Umbilical cord (tissue), 1 donor: ENCODE measurements at regions not wholly inside any gene's neighbourhood (a gene's known extent, or its start where the extent isn't known, plus 50 kb on each side); places are given as distances from the start of the nearest gene placed in this dataset.
"Not testable (repeated sequence)": the region's sequence is repeated elsewhere in the genome, so short reads cannot be mapped to it uniquely, and the experiment has no call there.

ENCODE experiments used
- DNase-seq: peaks from one replicate; pipeline ENCODE4 v3.0.0-alpha.2; 2015; ENCODE audit warnings: low spot score

DNA sequence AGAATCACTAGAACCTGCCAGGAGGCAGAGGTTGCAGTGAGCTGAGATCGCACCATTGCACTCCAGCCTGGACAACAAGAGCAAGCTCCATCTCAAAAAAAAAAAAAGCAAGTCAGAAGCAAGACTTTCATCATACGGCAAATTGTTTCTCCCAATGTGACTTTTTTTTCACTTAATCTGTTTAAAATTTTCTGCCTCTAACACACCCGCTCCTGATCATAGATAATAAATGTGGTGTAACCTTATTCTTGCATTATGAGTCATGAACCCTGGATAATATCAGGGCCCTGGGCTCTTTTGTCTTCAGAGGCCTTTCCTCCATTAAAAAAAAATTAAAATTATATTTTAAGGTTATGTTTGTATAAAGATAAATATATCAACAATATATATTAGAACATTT lies 111.4 kb upstream of the JCAD start:
- DNase-seq: peak; percentile 81

DNA sequence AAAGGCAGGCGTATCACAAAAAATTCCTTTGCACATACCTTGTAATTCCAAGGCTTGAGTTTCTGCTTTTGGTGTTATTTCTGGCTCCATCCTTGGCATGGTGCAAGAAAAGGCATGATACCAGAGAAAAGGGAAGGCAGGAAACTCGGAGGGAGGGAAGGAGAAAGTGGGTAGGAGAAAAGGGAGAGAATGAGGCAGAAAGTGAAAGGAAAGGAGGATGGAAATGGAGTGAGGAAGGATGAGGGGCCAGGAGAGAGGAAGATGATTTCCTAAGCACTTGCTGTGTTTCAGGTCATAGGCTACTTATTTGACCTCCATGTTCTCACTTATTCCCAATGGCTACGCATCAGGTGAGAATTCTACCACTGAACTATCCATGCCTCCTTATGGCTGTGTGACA lies 110.8 kb upstream of the JCAD start:
- peak; percentile 36 for DNase-seq

DNA sequence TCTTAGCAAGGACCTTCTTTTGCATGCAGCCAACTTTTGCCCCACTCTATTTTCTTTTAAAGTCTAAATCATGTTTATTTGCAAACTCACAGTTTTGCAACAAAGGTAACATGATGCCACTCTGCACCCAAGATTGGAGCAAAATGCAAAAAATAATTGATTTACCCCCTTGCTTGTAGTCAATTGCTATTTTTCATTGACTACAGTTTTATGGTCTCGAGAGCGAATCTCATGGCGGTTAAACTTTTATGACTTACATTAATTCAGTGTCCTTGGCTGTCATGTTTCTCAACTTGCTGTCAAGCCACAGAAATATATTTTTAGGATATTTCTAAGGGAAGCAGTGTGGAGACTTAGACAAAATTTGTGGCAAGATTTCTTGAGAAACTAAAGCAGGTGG lies 110.0 kb upstream of the JCAD start:
- no peak for DNase-seq

DNA sequence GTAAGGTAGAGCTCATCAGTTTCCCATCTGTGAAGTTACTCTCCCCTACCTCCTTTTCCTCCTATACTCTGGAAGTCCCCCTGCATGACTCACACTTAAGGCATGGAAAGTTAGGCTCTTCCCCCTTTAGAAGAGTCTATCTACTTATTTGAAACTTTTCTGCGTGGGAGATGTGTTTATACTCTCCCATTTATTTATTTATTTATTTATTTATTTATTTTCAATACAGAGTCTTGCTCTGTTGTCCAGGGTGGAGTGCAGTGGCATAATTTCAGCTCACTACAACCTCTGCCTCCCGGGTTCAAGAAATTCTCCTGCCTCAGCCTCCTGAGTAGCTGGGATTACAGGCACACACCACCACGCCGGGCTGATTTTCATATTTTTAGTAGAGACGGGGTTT lies 107.5 kb upstream of the JCAD start:
- DNase-seq: no peak

DNA sequence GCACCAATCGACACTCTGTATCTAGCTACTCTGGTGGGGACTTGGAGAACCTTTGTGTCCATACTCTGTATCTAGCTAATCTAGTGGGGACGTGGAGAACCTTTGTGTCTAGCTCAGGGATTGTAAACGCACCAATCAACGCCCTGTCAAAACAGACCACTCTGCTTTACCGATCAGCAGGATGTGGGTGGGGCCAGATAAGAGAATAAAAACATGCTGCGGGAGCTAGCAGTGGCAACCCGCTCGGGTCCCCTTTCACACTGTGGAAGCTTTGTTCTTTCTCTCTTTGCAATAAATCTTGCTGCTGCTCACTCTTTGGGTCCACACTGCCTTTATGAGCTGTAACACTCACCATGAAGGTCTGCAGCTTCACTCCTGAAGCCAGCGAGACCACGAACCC lies 104.0 kb upstream of the JCAD start:
- not testable (repeated sequence) for DNase-seq

DNA sequence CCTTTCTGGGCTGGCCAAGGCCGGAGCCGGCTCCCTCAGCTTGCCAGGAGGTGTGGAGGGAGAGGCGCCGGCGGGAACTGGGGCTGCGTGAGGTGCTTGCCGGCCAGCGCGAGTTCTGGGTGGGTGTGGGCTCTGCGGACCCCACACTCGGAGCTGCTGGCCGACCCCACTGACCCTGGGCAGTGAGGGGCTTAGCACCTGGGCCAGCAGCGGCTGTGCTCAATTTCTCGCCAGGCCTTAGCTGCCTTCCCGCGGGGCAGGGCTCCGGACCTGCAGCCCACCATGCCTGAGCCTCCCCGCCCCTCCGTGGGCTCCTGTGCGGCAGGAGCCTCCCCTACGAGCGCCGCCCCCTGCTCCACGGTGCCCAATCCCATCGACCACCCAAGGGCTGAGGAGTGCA lies 103.4 kb upstream of the JCAD start:
- DNase-seq: not testable (repeated sequence)

DNA sequence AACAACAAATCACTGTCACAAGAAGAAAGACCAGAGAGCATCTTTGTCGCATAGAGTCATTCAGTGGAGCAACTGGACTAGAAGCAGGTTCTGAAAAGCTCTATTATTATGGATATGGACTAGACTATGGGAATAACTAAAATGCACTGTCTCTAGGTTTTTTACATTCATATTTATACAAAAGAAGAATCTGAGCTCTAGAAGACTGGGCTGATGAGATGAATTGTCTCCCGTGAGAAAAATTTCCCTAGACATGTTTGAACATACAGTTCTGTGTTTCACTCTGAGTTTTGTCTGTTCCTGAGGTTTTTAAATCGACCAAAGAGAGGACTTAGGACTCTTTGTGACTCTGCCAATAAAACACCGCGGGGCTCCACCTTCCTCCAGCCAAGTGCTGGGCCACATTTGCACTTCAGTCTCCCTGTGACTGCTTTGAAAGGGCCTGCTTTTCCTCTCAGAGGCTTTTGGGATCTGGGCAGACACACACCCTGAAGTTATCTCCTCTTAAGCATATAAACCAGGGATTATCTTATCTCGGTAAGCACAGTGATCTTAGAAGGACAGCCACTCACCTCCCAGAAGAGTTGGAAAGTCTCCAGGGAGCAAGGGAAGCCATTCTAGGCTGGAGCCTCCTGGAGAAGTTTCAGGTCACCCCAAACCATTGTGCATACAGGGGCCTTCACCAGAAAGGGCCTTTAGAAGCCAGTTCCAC lies 101.0 kb upstream of the JCAD start:
- DNase-seq: peak; percentile 98

DNA sequence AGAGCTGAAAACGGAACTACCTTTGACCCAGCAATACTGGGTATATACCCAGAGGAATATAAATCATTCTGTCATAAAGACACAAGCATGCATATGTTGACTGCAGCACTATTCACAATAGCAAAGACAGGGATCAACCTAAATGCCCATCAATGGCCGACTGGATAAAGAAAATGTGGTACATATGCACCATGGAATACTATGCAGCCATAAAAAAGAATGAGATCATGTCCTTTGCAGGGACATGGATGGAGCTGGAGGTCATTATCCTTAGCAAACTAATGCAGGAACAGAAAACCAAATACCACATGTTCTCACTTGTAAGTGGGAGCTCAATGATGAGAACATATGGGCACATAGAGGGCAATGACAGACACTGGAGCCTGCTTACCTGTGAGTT lies 100.2 kb upstream of the JCAD start:
- not testable (repeated sequence) for DNase-seq

DNA sequence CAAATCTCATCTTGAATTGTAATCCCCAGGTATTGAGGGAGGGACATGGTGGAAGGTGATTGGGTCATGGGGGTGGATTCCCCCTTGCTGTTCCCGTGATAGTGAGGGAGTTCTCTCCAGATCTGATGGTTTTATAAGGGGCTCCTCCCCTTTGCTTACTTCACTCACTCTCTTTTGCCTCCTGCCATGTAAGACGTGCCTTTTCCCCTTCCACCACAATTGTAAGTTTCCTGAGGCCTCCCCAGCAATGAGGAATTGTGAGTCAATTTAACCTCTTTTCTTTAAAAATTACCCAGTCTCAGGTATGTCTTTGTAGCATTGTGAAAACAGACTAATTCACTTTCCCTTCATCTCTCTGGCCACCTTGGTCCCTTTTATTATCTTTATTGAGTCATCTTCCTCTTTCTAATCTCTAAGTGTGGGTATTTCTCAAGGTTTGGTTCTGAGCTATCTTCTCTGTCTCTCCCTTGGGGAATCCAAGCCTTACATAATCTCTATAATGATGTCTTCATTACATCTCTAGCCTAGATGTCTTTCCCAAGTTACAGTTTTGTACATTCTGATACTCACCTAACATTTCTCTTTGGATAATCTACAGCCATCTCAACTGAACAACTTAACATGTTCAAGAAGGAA lies 99.1 kb upstream of the JCAD start:
- DNase-seq: no peak

DNA sequence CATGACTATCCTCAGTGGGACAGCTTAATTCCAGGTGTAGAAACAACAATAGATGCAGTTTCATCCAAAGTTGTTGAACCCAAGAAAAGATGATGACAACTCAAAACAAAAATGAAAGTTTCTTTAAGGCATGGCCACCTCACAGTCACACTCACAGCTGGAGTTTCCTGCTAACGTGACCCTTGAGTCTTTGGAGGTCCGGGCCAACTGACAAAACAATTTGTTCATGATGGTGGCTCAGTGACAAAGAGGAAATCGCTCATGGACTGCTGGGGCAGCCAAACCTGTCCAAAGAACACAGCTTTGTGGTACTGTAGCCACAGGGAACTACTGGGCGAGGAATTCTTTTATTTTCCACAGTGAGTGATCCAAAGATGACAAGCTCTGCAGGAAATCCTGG lies 96.0 kb upstream of the JCAD start:
- DNase-seq: no peak

DNA sequence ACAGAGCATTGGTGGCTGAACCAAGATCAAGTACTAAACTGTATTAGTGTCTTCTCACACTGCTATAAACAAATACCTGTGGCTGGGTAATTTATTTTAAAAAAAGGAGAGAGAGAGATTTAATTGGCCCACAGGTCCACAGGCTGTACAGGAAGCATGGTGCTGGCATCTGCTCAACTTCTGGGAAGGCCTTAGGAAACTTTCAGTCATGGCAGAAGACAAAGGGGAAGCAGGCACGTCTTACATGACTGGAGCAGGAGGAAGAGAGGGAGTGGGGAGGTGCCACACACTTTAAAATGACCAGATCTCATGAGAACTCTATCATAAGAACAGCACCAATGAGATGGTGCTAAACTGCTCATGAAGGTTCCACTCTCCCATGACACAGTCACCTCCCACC lies 95.2 kb upstream of the JCAD start:
- DNase-seq: no peak

DNA sequence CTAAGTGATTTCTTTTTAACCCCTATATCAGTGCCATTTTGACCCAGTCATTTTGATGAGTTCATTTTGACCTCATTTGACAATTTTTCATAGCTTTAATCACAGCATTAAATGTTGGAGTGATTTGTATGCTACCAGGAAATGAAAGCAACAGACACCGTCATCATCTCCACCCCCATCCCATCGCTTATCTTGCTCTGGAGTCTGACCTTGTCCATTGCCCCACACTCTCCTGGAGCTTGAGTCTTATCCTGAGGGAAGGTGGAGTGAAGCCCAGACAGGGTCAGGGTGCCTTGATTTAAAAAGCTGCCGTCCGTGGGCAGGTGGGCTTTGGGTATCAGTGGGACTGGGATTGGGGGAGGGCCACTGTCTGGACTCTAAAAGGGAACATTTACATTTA lies 94.7 kb upstream of the JCAD start:
- DNase-seq: no peak

DNA sequence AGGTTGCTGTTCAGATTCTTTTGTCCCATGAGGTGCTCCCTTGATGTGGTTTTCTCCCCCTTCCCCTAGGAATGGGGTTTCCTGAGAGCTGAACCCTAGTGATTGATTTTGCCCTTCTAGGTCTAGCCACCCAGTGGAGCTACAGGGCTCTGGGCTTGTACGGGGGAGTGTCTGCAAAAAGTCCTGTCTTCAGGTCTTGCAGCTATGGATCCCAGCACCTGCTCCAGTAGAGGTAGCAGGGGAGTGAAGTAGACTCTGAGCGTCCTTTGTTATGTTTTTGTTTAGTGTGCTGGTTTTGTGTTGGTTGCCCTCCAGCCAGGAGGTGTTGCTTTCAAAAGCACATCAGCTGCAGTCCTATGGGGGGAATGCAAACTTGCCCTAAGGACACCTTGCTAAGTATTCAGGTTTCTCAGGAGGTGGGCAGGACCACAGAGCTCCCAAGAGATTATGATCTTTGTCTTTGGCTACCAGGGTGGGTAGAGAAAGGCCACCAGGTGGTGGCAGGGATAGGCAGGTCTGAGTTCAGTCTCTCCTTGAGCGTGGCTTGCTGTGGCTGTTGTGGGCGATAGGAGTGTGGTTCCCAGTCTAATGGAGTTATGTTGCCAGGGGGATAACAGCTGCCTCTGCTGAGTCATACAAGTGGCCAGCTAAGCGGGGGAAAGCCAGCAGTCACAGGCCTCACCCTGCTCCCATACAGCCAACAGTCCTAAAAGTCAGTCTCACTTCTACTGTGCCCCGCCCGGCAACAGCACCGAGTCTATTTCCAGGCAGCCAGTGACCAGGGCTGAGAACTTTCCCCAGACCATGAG lies 92.4 kb upstream of the JCAD start:
- DNase-seq: peak; percentile 52

DNA sequence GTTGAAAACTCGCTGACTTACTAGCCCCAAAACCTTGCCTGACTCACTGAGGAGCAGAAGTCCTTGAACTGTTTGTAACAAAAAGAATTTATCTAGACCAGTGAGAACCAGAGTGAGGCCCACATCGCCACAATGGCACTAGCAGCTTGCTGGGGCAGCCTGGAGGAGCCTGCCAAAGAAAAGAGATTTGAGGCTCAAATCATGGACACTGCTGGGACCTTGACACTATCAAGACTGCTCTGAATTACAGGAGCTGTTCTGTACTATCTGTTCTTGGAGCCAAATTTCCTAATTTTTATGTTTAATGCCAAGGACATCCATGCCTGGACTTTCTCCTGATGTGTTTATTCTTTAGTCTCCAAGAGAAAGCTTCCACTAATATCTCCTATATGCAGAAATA lies 82.0 kb upstream of the JCAD start:
- DNase-seq: peak; percentile 83

DNA sequence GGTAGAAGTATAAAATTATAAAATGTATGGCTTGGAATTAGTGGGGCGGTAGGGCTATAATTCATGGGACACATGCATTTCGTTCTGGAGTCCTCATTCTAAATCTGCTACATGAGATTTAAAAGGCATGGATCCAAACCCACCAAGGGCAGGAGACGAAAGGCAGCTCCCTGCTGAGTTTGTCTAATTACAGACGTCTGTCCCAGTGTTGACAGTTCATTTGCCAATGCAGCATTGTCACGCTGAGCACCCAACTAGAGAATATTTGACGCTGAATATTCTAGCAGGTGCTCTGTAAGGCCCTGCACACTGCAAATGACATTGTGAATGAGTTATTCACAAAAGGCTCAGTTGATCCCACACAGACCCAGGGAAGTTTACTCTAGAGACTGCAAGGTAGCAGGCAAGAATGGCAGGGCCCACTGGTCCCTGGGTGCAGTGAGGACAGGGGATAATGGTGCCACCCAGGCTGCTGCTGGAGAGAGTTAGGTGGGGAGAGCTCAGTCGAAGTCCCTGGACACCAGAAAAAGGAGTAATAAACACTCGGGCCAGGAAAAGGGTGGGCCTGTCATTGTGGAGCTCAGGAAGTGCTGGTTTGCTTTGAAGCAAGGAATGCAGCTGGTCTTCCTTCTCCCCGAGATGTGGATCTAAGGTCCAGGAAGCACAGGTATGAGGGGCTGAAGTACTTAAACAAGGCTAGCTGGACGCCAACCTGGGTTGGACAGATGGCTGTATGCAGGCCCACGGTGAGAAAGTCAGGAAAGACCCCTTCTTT lies 75.0 kb upstream of the JCAD start:
- DNase-seq: no peak

DNA sequence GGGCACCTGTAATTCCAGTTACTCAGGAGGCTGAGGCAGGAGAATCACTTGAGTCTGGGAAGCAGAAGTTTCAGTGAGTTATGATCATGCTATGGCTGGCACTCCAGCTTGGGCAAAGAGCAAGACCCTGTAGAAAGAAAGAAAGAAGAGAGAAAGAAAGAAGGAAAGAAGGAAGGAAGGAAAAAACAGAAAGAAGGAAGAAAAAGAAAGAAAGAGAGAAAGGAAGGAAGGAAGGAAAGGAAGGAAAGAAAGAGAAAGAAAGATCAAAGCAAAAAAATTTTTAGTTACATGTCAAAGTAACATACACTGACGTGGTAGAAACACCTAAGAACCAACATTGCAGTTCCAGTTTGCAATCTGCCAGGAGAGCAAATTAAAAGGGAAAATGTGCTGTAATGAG lies 73.8 kb upstream of the JCAD start:
- DNase-seq: no peak

DNA sequence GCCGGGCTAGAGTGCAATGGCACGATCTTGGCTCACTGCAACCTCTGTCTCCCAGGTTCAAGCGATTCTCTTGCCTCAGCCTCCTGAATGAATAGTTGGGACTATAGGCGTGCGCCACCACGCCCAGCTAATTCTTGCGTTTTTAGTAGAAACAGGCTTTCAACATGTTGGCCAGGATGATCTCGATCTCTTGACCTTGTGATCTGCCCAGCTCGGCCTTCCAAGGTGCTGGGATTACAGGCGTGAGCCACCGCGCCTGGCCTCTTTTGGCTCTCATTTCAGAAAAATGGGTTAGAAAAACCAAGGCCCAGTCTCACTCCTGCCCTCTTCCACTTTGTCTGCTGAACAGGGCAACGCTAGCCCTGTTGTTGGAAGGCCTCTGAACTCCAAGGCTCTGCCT lies 72.0 kb upstream of the JCAD start:
- not testable (repeated sequence) for DNase-seq

DNA sequence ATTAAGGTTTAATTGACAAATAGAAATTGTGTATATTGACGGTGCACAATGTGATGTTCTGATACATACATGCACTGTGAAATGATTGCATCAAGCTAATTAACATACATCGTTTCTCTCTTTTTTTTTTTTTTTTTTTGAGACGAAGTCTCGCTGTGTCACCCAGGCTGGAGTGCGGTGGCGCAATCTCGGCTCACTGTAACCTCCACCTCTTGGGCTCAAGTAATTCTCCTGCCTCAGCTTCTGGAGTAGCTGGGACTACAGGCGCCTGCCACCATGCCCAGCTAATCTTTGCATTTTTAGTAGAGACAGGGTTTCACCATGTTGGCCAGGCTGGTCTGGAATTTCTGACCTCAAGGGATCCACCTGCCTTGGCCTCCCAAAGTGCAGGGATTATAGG lies 69.9 kb upstream of the JCAD start:
- not testable (repeated sequence) for DNase-seq

DNA sequence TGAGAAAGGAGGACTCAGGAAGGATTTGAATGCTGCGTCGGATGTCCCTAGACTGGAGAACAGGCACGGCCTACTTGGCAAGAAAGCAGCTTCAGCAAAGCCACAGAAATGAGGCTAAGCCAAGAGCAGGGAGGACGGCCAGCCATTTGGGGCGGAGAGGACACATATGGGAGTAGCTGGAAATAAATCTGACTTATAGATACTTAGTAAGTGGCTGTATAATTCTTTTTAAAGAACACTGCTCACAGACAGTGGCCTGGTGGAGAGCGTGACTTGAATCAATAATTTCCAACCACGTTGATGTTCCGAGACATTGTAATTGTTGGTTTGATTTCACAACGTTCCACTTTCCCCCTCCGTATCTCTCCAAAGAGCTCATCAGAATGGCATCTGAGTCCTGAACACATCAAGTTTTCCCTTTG lies 67.7 kb upstream of the JCAD start:
- DNase-seq: peak; percentile 95

DNA sequence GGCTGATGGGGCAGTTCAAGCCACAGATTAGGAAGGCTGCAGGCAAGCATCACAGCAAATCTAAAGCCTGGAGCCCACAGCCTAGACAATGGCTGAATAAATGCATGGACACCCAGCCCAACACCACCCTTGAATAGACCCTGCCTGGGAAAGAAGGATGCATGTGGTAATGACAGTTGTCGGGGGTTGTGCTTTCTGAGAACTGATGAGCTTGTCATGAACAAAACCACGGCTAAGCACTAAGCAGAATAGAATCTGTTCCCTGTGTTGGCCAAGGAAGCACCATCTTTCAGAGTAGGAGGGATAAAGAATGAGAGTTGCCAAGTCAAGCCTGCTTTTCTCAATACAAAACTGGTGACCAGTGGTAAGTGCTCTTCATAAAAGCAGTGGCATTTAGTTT lies 66.1 kb upstream of the JCAD start:
- no peak for DNase-seq

DNA sequence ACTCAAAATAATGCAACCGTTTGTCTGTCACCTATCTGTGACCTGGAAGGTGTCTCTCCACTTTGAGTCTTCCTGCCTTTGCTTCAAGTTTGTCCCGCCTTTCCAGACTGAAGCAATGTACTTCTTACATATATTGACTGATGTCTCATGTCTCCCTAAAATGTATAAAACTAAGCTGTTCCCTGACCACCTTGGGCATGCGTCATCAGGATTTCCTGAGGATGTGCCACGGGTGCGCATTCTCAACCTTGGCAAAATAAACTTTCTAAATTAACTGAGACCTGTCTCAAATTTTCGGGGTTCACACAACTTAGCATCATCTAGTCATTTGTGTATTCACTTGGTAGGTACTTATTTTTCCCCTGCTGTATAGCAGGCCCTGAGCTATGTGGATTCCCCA lies 65.3 kb upstream of the JCAD start:
- DNase-seq: no peak

DNA sequence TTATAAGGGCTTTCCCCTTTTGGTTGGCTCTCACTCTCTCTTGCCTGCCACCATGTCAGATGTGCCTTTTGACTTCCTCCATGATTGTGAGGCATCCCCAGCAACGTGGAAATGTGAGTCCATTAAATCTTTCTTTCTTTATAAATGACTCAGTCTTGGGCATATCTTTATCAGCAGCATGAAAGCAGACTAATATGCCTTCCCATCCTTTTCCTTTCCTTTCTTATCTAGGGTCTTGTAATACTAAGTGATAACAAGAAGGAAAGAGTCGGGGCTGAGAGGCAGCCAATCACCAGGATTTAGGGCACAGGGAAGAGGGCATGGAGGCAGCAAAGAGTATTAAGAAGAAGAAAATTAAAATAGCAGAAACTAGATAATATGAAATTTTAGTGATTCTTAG lies 62.0 kb upstream of the JCAD start:
- peak; percentile 64 for DNase-seq
